GM19238 (cell line): ENCODE measurements at regions not wholly inside any gene's neighbourhood (a gene's known extent, or its start where the extent isn't known, plus 50 kb on each side); places are given as distances from the start of the nearest gene placed in this dataset.
A peak's percentile ranks its signal among the peaks of the same experiment; 100 is the strongest.

Experiments used
- DNase-seq: peaks from one replicate; pipeline ENCODE4 v3.0.0; 2011; ENCODE audit warnings: low spot score; ENCODE audit not compliant: insufficient read length

GRCh38 chr7:13032576-13032975, 345.1 kb downstream of the ARL4A start:
- no peak for DNase-seq

GRCh38 chr7:13034693-13035092, 347.3 kb downstream of the ARL4A start:
- no peak for DNase-seq

GRCh38 chr7:13035233-13035632, 347.8 kb downstream of the ARL4A start:
- DNase-seq = no peak

GRCh38 chr7:13036256-13036780, 348.9 kb downstream of the ARL4A start:
- no peak for DNase-seq

GRCh38 chr7:13037216-13037615, 349.8 kb downstream of the ARL4A start:
- DNase-seq = no peak

DNA sequence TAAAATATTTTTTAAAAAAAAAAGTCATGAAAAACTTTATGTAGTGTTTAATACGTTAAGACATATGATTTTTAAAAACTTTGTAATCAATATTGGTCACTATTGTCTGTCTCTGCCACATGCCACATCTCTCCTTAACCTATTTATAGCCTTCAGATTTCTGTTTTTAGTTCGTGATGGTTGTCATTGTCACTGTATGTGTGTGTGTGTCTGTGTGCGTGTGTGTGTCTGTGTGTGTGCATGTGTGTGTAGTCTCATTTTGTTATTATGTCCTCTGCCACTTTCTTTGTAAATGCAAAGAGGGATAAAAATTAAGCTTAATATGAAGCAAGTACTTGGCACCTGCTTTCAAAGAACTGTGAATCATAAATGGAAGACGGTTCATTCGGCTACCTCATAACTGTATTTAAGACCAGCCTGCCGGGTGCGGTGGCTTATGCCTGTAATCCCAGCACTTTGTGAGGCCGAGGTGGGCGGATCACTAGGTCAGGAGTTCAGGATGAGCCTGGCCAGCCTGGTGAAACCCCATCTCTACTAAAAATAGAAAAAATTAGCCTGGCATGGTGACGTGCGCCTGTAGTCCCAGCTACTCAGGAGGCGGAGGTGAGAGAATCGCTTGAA, 354.0 kb downstream of the ARL4A start:
- no peak for DNase-seq

- no peak for DNase-seq
Observed at GRCh38 chr7:13042605-13043236, 355.3 kb downstream of the ARL4A start.

DNA sequence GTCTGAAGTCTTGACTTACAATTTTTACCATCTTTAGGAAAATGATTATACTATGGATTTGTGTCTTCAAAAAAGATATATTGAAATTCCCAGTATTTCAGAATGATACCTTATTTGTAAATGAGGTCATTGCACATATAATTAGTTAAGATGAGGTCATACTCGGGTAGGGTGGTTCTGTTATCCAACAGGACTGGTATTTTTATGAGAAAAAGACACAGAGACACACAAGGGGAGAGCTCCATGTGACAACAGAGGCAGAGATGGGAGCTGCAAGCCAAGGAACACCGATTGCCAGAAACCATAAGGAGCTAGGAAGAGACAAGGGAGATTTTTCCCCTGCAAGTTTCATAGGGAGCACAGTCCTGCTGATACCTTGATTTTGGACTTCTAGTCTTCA, 356.9 kb downstream of the ARL4A start:
- no peak for DNase-seq

- DNase-seq = no peak
Observed at GRCh38 chr7:13047061-13047460, 359.6 kb downstream of the ARL4A start.

- DNase-seq = no peak
Observed at GRCh38 chr7:13049946-13050345, 362.5 kb downstream of the ARL4A start.

GRCh38 chr7:13050703-13051102, 363.3 kb downstream of the ARL4A start:
- DNase-seq = no peak

DNA sequence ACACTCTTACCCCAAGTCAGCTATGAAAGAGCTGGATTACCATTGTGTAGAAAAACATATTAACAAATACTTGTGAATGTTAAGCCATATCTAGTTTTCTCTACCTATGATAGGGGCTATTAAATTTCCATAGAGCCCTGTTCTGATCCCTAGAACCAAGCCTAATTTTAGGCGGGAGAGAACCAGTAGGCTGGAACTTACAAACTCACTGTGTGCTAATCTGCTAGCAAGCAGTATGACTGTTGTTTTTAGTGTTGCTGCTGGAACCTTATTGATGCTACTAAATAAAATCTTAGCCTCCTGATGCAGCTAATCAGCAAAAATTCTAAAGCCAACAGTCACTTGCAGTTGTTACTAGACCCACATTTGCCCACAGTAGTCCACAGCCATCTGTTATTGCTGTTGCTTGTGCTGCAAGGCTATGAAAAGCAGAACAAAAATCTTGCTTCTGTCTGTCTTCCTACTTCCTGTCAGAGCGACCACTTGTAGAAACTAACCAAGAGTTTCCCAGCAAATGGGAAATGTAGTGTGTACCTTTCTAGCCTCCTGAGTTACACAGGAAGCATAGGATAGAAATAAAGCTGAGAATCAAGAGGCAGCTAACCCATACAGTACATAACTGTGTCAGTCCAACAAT, 368.4 kb downstream of the ARL4A start:
- no peak for DNase-seq

GRCh38 chr7:13057462-13058200, 370.2 kb downstream of the ARL4A start:
- peak; percentile 19 for DNase-seq

DNA sequence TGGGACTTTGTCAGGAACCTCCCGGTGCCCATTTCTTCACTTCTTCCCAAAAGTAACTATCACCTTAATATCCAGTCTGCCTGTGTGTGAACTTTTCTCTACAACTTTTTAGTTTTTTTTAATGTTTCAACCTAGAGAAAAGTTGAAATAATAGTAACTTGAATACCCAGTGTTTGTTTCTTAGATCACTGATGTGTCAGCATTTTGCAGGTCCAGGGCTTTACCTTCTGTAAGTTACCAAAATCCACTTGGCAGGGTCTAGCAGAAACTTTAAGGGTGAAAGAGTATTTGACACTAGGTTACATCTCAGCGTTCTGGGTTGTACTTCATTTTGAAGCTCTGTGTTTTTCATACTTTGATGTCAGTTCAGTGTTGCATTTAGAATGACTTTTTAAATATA, 372.7 kb downstream of the ARL4A start:
- no peak for DNase-seq

DNA sequence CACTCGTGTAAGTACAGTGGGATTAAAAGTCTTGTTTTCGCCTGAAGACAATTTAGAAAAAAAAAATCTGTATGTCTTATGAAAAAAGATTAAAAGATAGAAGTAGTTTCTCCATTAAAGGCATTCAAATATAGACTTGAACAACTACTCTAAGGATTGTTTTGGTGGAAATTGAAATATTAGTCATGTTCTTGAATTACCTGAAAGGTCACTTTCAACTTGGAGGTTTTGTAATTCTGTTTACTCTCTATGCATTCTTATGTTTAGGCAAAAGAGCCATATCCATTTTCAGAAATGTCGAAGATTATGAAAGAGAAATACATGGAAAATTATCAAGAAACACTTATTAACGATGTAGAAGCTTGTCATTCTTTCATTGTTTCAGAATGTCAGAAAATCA, 373.7 kb downstream of the ARL4A start:
- no peak for DNase-seq

- no peak for DNase-seq
Observed at GRCh38 chr7:13062631-13063030, 375.2 kb downstream of the ARL4A start.

- DNase-seq = no peak
Observed at GRCh38 chr7:13067036-13067435, 379.6 kb downstream of the ARL4A start.

- DNase-seq = no peak
Observed at GRCh38 chr7:13068032-13068431, 380.6 kb downstream of the ARL4A start.

- no peak for DNase-seq
Observed at GRCh38 chr7:13069841-13070240, 382.4 kb downstream of the ARL4A start.

DNA sequence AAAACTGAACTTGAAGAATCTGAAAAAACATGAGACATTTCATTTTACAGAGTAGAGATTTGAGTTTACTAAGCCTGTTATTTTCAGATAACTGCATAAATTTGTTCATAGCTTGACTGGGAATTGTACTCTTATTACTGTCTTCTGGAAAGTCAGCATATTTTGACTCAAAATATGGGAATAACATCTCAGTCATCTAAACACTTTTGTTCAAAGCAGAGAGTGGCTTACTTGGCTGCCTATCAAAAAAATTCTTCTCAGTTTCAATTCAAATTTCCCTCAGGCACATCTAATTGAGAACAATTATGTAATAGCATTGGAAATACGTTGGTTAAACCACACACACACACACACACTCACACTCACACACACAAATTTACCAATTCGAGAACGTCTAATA, 384.6 kb downstream of the ARL4A start:
- DNase-seq = no peak

GRCh38 chr7:13077466-13077865, 390.0 kb downstream of the ARL4A start:
- no peak for DNase-seq

- DNase-seq = no peak
Observed at GRCh38 chr7:13078105-13078504, 390.7 kb downstream of the ARL4A start.
